ENCODE measurements at regions not wholly inside any gene's neighbourhood (a gene's known extent, or its start where the extent isn't known, plus 50 kb on each side); places are given as distances from the start of the nearest gene placed in this dataset.
"Not testable (repeated sequence)": the region's sequence is repeated elsewhere in the genome, so short reads cannot be mapped to it uniquely, and the experiment has no call there.

DNA sequence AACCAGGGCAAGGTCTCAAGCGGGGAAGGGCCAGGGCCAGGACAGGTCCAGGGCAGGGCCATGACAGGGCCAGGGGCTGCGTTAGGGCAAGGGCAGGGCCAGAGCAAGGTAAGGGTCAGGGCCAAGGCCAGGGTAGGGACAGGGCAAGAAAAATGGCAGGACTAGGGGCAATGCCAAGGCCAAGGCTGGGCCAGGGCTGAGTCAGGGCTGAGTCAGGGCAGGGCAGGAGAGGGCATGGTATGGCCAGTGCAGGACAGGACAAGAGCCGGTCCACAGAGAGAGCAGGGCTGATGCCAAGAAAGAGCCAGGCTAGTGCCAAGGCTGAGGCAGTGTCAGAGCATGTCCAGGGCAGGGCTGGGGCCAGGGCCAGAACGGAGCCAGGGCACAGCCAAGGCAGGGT, 542.5 kb downstream of the TP53TG3F start:
- TF ChIP-seq, protein P1, sequence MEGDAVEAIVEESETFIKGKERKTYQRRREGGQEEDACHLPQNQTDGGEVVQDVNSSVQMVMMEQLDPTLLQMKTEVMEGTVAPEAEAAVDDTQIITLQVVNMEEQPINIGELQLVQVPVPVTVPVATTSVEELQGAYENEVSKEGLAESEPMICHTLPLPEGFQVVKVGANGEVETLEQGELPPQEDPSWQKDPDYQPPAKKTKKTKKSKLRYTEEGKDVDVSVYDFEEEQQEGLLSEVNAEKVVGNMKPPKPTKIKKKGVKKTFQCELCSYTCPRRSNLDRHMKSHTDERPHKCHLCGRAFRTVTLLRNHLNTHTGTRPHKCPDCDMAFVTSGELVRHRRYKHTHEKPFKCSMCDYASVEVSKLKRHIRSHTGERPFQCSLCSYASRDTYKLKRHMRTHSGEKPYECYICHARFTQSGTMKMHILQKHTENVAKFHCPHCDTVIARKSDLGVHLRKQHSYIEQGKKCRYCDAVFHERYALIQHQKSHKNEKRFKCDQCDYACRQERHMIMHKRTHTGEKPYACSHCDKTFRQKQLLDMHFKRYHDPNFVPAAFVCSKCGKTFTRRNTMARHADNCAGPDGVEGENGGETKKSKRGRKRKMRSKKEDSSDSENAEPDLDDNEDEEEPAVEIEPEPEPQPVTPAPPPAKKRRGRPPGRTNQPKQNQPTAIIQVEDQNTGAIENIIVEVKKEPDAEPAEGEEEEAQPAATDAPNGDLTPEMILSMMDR (IDR thresholded peaks at IDR 0.05): not testable (repeated sequence)
- TF ChIP-seq POLR2A (IDR thresholded peaks at IDR 0.05): not testable (repeated sequence)
